Prostate gland (tissue), 2 donors: ENCODE measurements at regions not wholly inside any gene's neighbourhood (a gene's known extent, or its start where the extent isn't known, plus 50 kb on each side); places are given as distances from the start of the nearest gene placed in this dataset.

Experiments
- DNase-seq: peaks from one replicate; pipeline ENCODE4 v3.0.0-alpha.2; 2019; ENCODE audit warnings: low spot score
- H3K27ac ChIP-seq, 2 donors: fragments of 200-600 bp; sonication (generic); 2 replicates each; pipeline ENCODE4 v1.5.1; 2017 to 2019
- H3K27me3 ChIP-seq: fragments of 200-600 bp; sonication (generic); replicated peaks from 2 replicates; pipeline ENCODE4 v1.5.1; 2019; ENCODE audit not compliant: insufficient read depth
- H3K36me3 ChIP-seq, 2 donors: fragments of 200-600 bp; sonication (generic); 1 replicate in 1 of 2; 2 replicates in 1 of 2; pipeline versions ENCODE4 v1.5.1 to v1.8.1; 2017 to 2019
- H3K4me1 ChIP-seq: fragments of 200-600 bp; sonication (generic); replicated peaks from 2 replicates; pipeline ENCODE4 v1.5.1; 2019
- H3K4me3 ChIP-seq, 2 donors: fragments of 200-600 bp; sonication (generic); 2 replicates each; pipeline ENCODE4 v1.5.1; 2017 to 2019
- H3K9me3 ChIP-seq: fragments of 200-600 bp; sonication (generic); 2 replicates; pipeline ENCODE4 v1.5.1; 2017
- POLR2A ChIP-seq: fragments of 450-650 bp; IDR thresholded peaks from one replicate; pipeline ENCODE4 v1.6.1; 2016; ENCODE audit warnings: antibody characterized with exemption, mild to moderate bottlenecking
- POLR2AphosphoS5 ChIP-seq: sonication (generic); formaldehyde crosslinking; IDR thresholded peaks from one replicate; pipeline ENCODE4 v1.6.1; 2017; ENCODE audit warnings: antibody characterized with exemption
- WGBS: methylation state at CpG from one replicate; pipeline ENCODE4 v1.1.5; 2018; 5-methylcytosine and 5-hydroxymethylcytosine counted together
- intact Hi-C: fragments of 100-400 bp; cut with DNase I; formaldehyde crosslinking; loops from one replicate; pipeline ENCODE4 v1.14.2; 2022
- TF ChIP-seq, protein P1 (sequence below), 4 experiments: fragments of 200-600 bp in 2 of 4; fragments of 450-650 bp in 2 of 4; sonication (generic) in 2 of 4; IDR thresholded peaks; 1 replicate in 3 of 4; 2 replicates in 1 of 4; pipeline ENCODE4 v1.5.1; 2016 to 2019; ENCODE audit warnings: antibody characterized with exemption in 4 of 4, mild to moderate bottlenecking in 2 of 4, moderate library complexity in 2 of 4

DNA sequence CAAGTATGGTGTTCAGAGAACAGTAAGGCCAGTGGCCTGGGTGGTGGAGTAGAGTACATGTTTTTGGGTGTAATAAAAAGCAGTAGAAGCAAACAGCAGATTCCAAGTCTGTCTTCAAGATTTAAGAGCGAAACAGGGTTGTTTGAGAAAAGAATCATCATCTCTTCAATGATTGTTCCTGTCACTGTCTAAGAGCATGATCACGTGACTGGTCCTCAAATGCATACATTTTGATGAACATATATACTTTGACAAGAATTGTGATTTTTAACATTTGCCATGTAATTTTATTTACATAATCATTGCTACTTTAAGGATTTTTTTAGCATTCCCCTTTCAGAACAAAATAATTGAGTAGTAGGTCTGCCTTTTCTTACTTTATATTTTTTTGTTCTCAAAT lies 252.6 kb upstream of the GPR101 start:
- Histone ChIP-seq H3K36me3 (no peaks in the 10 kb centered on the region), H3K27ac (no peak overlapping the region), H3K27me3 (no peaks in the 10 kb centered on the region), H3K4me1 (no peaks in the 10 kb centered on the region), H3K9me3 (no peaks in the 10 kb centered on the region), H3K4me3 (no peak overlapping the region)
- DNase-seq, result no peak
- TF ChIP-seq, protein P1, sequence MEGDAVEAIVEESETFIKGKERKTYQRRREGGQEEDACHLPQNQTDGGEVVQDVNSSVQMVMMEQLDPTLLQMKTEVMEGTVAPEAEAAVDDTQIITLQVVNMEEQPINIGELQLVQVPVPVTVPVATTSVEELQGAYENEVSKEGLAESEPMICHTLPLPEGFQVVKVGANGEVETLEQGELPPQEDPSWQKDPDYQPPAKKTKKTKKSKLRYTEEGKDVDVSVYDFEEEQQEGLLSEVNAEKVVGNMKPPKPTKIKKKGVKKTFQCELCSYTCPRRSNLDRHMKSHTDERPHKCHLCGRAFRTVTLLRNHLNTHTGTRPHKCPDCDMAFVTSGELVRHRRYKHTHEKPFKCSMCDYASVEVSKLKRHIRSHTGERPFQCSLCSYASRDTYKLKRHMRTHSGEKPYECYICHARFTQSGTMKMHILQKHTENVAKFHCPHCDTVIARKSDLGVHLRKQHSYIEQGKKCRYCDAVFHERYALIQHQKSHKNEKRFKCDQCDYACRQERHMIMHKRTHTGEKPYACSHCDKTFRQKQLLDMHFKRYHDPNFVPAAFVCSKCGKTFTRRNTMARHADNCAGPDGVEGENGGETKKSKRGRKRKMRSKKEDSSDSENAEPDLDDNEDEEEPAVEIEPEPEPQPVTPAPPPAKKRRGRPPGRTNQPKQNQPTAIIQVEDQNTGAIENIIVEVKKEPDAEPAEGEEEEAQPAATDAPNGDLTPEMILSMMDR (IDR thresholded peaks at IDR 0.05), result no peak
- intact Hi-C loops, result no loop called here
- WGBS, result 97% methylated on average over 2 of the region's 2 CpGs

DNA sequence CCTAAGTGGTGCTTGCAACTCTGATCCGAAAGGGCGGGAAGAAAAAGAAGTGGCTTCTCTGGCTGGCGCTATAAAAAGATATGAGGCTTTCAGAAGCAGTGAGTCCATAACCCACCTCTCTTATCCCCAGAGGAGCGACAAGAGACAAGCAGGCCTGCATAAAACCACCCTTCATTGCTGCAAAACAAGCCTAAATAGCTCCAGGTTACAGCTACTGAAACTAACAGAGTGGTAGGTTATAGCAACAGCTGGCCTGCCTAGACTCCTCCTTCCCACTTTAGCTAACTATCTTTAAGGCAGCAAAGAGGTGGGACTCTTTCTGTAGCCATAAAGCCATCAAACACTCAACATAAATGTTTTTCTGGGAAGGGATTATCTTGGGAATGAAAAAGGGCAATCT lies 245.0 kb upstream of the GPR101 start:
- intact Hi-C loops, result no loop called here
- no peaks in the 10 kb centered on the region for H3K4me1 ChIP-seq
- H3K27me3 ChIP-seq, result no peaks in the 10 kb centered on the region
- DNase-seq, result no peak
- no peaks in the 10 kb centered on the region for H3K36me3 ChIP-seq
- no peaks in the 10 kb centered on the region for H3K9me3 ChIP-seq
- no peak overlapping the region for H3K27ac ChIP-seq
- TF ChIP-seq POLR2AphosphoS5, result no peak
- TF ChIP-seq, protein P1 (IDR thresholded peaks at IDR 0.05), result no peak
- no peak for TF ChIP-seq POLR2A
- no peak overlapping the region for H3K4me3 ChIP-seq
- WGBS, result 45% methylated on average over 4 of the region's 4 CpGs

DNA sequence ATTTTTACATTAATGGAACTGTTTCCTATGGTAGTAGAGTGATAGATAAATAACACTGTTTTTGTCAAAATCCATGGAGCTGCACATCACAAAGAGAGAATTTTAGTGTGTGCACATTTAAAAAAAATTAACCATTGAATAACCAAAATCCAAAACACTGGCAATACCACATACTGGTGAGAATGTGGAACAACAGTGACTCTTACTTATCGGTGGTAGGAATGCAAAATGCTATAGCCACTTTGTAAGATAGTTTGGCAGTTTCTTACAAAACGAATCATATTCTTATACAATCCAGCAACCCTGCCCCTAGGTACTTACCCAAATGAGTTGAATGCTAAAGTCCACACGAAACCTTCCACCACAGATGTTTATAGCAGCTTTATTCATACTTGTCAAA lies 229.6 kb upstream of the GPR101 start:
- no peaks in the 10 kb centered on the region for H3K36me3 ChIP-seq
- no peak overlapping the region for H3K27ac ChIP-seq
- no peak for DNase-seq
- H3K4me1 ChIP-seq, result no peaks in the 10 kb centered on the region
- H3K27me3 ChIP-seq, result no peaks in the 10 kb centered on the region
- no peak for TF ChIP-seq POLR2A
- TF ChIP-seq POLR2AphosphoS5, result no peak
- TF ChIP-seq, protein P1 (IDR thresholded peaks at IDR 0.05), result no peak
- intact Hi-C loops, result no loop called here
- whole genome bisulfite sequencing, result 80% methylated on average over 3 of the region's 3 CpGs
- no peaks in the 10 kb centered on the region for H3K9me3 ChIP-seq
- H3K4me3 ChIP-seq, result no peak overlapping the region

DNA sequence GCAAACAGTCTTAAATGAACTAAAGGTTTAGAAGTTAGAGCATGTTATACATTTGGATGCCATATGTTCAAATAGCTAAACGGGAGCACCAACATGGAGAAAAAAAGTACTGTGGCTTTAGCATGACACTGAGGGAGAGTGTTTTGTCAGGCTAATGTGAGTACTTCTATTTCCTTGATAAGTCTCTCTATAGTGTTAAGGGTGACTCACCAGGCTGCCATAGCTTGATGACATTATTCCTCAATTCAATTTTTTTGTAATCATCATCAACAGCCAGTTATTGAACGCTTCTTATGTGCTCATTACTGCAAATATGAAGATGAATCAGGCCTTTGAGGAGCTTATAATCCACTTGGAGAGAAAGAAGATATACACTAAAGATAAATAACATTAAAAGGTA lies 211.4 kb upstream of the GPR101 start:
- intact Hi-C loops, result no loop called here
- 88% methylated on average over 2 of the region's 2 CpGs for WGBS
- H3K27me3 ChIP-seq, result no peaks in the 10 kb centered on the region

DNA sequence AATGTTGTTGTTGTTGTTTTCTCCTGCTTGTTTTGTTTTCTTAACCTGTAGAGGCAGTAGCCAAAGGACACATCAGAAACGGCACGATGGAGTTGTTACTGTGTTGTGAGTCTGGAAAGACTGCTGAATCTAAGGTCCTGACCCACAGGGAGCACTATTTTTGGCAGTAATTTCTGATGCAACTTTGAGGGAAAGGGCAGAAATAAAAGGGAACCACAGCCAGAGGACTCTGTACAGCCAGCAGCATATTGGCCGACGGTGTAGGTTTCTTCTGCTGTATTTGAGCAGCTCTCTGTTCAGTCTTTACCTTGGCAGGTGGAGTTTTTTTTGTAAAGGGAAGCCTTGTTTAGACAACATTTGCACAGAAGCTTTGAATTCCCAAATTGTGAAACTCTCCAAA lies 203.0 kb upstream of the GPR101 start:
- 28% methylated on average over 4 of the region's 4 CpGs for WGBS
- TF ChIP-seq POLR2AphosphoS5 (no peak), POLR2A (no peak)
- TF ChIP-seq, protein P1 (IDR thresholded peaks at IDR 0.05), result no peak
- Histone ChIP-seq H3K9me3 (no peaks in the 10 kb centered on the region), H3K27me3 (no peaks in the 10 kb centered on the region), H3K27ac (no peak overlapping the region), H3K36me3 (no peaks in the 10 kb centered on the region), H3K4me3 (no peak overlapping the region), H3K4me1 (no peaks in the 10 kb centered on the region)
- intact Hi-C loops, result no loop called here
- DNase-seq, result no peak

More for the DNA sequence above, 211.4 kb upstream of the GPR101 start:
- Histone ChIP-seq H3K36me3 (no peaks in the 10 kb centered on the region), H3K4me3 (no peak overlapping the region), H3K4me1 (no peaks in the 10 kb centered on the region), H3K9me3 (no peaks in the 10 kb centered on the region), H3K27ac (no peak overlapping the region)
- no peak for DNase-seq
- TF ChIP-seq, protein P1 (IDR thresholded peaks at IDR 0.05), result no peak
- TF ChIP-seq POLR2AphosphoS5 (no peak), POLR2A (no peak)
